ENCODE measurements at regions not wholly inside any gene's neighbourhood (a gene's known extent, or its start where the extent isn't known, plus 50 kb on each side); places are given as distances from the start of the nearest gene placed in this dataset.
"Not testable (repeated sequence)": the region's sequence is repeated elsewhere in the genome, so short reads cannot be mapped to it uniquely, and the experiment has no call there.

- Histone ChIP-seq H3K27me3 (ENCODE audit: control insufficient read depth, insufficient read depth, low read length, poor library complexity, severe bottlenecking) (no peaks in the 10 kb centered on the region), H3K4me1 (ENCODE audit: control insufficient read depth, insufficient read depth, low read length) (no peaks in the 10 kb centered on the region), H3K4me3 (ENCODE audit: insufficient read depth, low read depth, low read length) (no peak overlapping the region), H3K36me3 (ENCODE audit: control insufficient read depth, insufficient read depth, low read length) (no peaks in the 10 kb centered on the region), H3K9me3 (ENCODE audit: control insufficient read depth, low read length) (no peaks in the 10 kb centered on the region), H3K27ac (ENCODE audit: insufficient read depth, low read depth, low read length, poor library complexity, severe bottlenecking) (no peak overlapping the region)
- WGBS, 2 experiments: 93 to 96% methylated on average over 1 of the region's 1 CpG
These were observed 189.1 kb downstream of the GABRG2 start for GRCh38 chr5:162256711-162257110.

GRCh38 chr5:162268694-162269481 is 201.3 kb downstream of the GABRG2 start:
- H3K36me3 ChIP-seq (ENCODE audit: control insufficient read depth, insufficient read depth, low read length): no peaks in the 10 kb centered on the region
- no peaks in the 10 kb centered on the region for H3K4me1 ChIP-seq (ENCODE audit: control insufficient read depth, insufficient read depth, low read length)
- H3K27me3 ChIP-seq (ENCODE audit: control insufficient read depth, insufficient read depth, low read length, poor library complexity, severe bottlenecking): no peaks in the 10 kb centered on the region
- 92 to 96% methylated on average over 11 to 12 of the region's 12 CpGs for WGBS, 2 experiments
- no peak overlapping the region for H3K27ac ChIP-seq (ENCODE audit: insufficient read depth, low read depth, low read length, poor library complexity, severe bottlenecking)
- no peak overlapping the region for H3K4me3 ChIP-seq (ENCODE audit: insufficient read depth, low read depth, low read length)
- no peaks in the 10 kb centered on the region for H3K9me3 ChIP-seq (ENCODE audit: control insufficient read depth, low read length)

- Histone ChIP-seq H3K36me3 (ENCODE audit: control insufficient read depth, insufficient read depth, low read length) (no peaks in the 10 kb centered on the region), H3K4me1 (ENCODE audit: control insufficient read depth, insufficient read depth, low read length) (peaks cover 5% of the 10 kb centered on the region), H3K27ac (ENCODE audit: insufficient read depth, low read depth, low read length, poor library complexity, severe bottlenecking) (no peak overlapping the region), H3K27me3 (ENCODE audit: control insufficient read depth, insufficient read depth, low read length, poor library complexity, severe bottlenecking) (no peaks in the 10 kb centered on the region), H3K4me3 (ENCODE audit: insufficient read depth, low read depth, low read length) (no peak overlapping the region), H3K9me3 (ENCODE audit: control insufficient read depth, low read length) (no peaks in the 10 kb centered on the region)
- 100% methylated on average over 1 of the region's 1 CpG; no CpG with 5 or more reads in 1 of the 2 experiments for WGBS, 2 experiments
These were observed 204.8 kb downstream of the GABRG2 start for GRCh38 chr5:162272417-162272816.

GRCh38 chr5:162274679-162275078 is 207.1 kb downstream of the GABRG2 start:
- H3K36me3 ChIP-seq (ENCODE audit: control insufficient read depth, insufficient read depth, low read length): no peaks in the 10 kb centered on the region

GRCh38 chr5:162275387-162275786 is 207.8 kb downstream of the GABRG2 start:
- not testable (repeated sequence) for H3K27me3 ChIP-seq (ENCODE audit: control insufficient read depth, insufficient read depth, low read length, poor library complexity, severe bottlenecking); H3K4me1 ChIP-seq (ENCODE audit: control insufficient read depth, insufficient read depth, low read length); H3K36me3 ChIP-seq (ENCODE audit: control insufficient read depth, insufficient read depth, low read length); H3K27ac ChIP-seq (ENCODE audit: insufficient read depth, low read depth, low read length, poor library complexity, severe bottlenecking); H3K9me3 ChIP-seq (ENCODE audit: control insufficient read depth, low read length); H3K4me3 ChIP-seq (ENCODE audit: insufficient read depth, low read depth, low read length)
- 43 to 46% methylated on average over 4 of the region's 4 CpGs for WGBS, 2 experiments

More at GRCh38 chr5:162274679-162275078, 207.1 kb downstream of the GABRG2 start:
- Histone ChIP-seq H3K9me3 (ENCODE audit: control insufficient read depth, low read length) (no peaks in the 10 kb centered on the region), H3K4me3 (ENCODE audit: insufficient read depth, low read depth, low read length) (no peak overlapping the region), H3K27me3 (ENCODE audit: control insufficient read depth, insufficient read depth, low read length, poor library complexity, severe bottlenecking) (no peaks in the 10 kb centered on the region), H3K27ac (ENCODE audit: insufficient read depth, low read depth, low read length, poor library complexity, severe bottlenecking) (peak overlapping the region; percentile 61), H3K4me1 (ENCODE audit: control insufficient read depth, insufficient read depth, low read length) (peaks cover 5% of the 10 kb centered on the region)

- H3K36me3 ChIP-seq (ENCODE audit: control insufficient read depth, insufficient read depth, low read length): no peaks in the 10 kb centered on the region
- H3K9me3 ChIP-seq (ENCODE audit: control insufficient read depth, low read length): no peaks in the 10 kb centered on the region
- WGBS, 2 experiments: 80 to 95% methylated on average over 1 of the region's 1 CpG
- no peak overlapping the region for H3K27ac ChIP-seq (ENCODE audit: insufficient read depth, low read depth, low read length, poor library complexity, severe bottlenecking)
- no peak overlapping the region for H3K4me3 ChIP-seq (ENCODE audit: insufficient read depth, low read depth, low read length)
- H3K27me3 ChIP-seq (ENCODE audit: control insufficient read depth, insufficient read depth, low read length, poor library complexity, severe bottlenecking): no peaks in the 10 kb centered on the region
- H3K4me1 ChIP-seq (ENCODE audit: control insufficient read depth, insufficient read depth, low read length): no peaks in the 10 kb centered on the region
These were observed 214.6 kb downstream of the GABRG2 start for GRCh38 chr5:162282191-162282590.

- no peaks in the 10 kb centered on the region for H3K9me3 ChIP-seq (ENCODE audit: control insufficient read depth, low read length)
- H3K4me3 ChIP-seq (ENCODE audit: insufficient read depth, low read depth, low read length): no peak overlapping the region
- 37 to 40% methylated on average over 1 of the region's 1 CpG for WGBS, 2 experiments
- no peak overlapping the region for H3K27ac ChIP-seq (ENCODE audit: insufficient read depth, low read depth, low read length, poor library complexity, severe bottlenecking)
- H3K4me1 ChIP-seq (ENCODE audit: control insufficient read depth, insufficient read depth, low read length): no peaks in the 10 kb centered on the region
- H3K36me3 ChIP-seq (ENCODE audit: control insufficient read depth, insufficient read depth, low read length): no peaks in the 10 kb centered on the region
- no peaks in the 10 kb centered on the region for H3K27me3 ChIP-seq (ENCODE audit: control insufficient read depth, insufficient read depth, low read length, poor library complexity, severe bottlenecking)
These were observed 216.0 kb downstream of the GABRG2 start for GRCh38 chr5:162283609-162284008.

GRCh38 chr5:162288647-162289296 is 221.2 kb downstream of the GABRG2 start:
- H3K36me3 ChIP-seq (ENCODE audit: control insufficient read depth, insufficient read depth, low read length): no peaks in the 10 kb centered on the region
- H3K27me3 ChIP-seq (ENCODE audit: control insufficient read depth, insufficient read depth, low read length, poor library complexity, severe bottlenecking): no peaks in the 10 kb centered on the region
- no peak overlapping the region for H3K4me3 ChIP-seq (ENCODE audit: insufficient read depth, low read depth, low read length)
- H3K27ac ChIP-seq (ENCODE audit: insufficient read depth, low read depth, low read length, poor library complexity, severe bottlenecking): no peak overlapping the region
- 84 to 92% methylated on average over 4 of the region's 4 CpGs for WGBS, 2 experiments
- H3K4me1 ChIP-seq (ENCODE audit: control insufficient read depth, insufficient read depth, low read length): no peaks in the 10 kb centered on the region
- no peaks in the 10 kb centered on the region for H3K9me3 ChIP-seq (ENCODE audit: control insufficient read depth, low read length)

GRCh38 chr5:162289489-162289888 is 221.9 kb downstream of the GABRG2 start:
- 0 to 43% methylated on average over 1 to 2 of the region's 2 CpGs for WGBS, 2 experiments
- Histone ChIP-seq H3K27ac (ENCODE audit: insufficient read depth, low read depth, low read length, poor library complexity, severe bottlenecking) (no peak overlapping the region), H3K36me3 (ENCODE audit: control insufficient read depth, insufficient read depth, low read length) (no peaks in the 10 kb centered on the region), H3K4me3 (ENCODE audit: insufficient read depth, low read depth, low read length) (no peak overlapping the region), H3K4me1 (ENCODE audit: control insufficient read depth, insufficient read depth, low read length) (no peaks in the 10 kb centered on the region), H3K27me3 (ENCODE audit: control insufficient read depth, insufficient read depth, low read length, poor library complexity, severe bottlenecking) (no peaks in the 10 kb centered on the region), H3K9me3 (ENCODE audit: control insufficient read depth, low read length) (no peaks in the 10 kb centered on the region)

- Histone ChIP-seq H3K9me3 (ENCODE audit: control insufficient read depth, low read length) (no peaks in the 10 kb centered on the region), H3K27ac (ENCODE audit: insufficient read depth, low read depth, low read length, poor library complexity, severe bottlenecking) (no peak overlapping the region), H3K36me3 (ENCODE audit: control insufficient read depth, insufficient read depth, low read length) (no peaks in the 10 kb centered on the region), H3K27me3 (ENCODE audit: control insufficient read depth, insufficient read depth, low read length, poor library complexity, severe bottlenecking) (no peaks in the 10 kb centered on the region), H3K4me3 (ENCODE audit: insufficient read depth, low read depth, low read length) (no peak overlapping the region), H3K4me1 (ENCODE audit: control insufficient read depth, insufficient read depth, low read length) (no peaks in the 10 kb centered on the region)
- 94 to 100% methylated on average over 2 of the region's 2 CpGs for WGBS, 2 experiments
These were observed 232.2 kb downstream of the GABRG2 start for GRCh38 chr5:162299793-162300192.
